ENCODE measurements at regions not wholly inside any gene's neighbourhood (a gene's known extent, or its start where the extent isn't known, plus 50 kb on each side); places are given as distances from the start of the nearest gene placed in this dataset.

DNA sequence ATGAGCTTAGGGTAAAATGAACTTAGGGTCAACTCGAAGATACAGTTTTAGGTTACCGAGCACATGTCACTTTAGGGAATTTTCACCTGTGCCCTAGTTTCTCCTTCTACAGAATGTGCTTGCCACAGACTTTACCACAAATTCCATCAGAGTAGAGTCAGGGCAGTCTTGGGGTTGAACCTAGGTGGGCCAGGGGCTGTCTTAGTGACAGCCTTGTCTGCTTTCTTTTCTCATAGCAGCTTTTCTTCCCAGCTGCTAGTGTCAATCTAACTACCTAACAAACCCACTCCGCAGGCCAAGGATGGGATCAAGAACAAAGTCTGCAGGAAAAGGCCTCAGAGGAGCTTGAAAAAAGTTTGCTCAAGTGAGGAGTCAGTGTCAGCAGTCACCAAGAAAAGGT lies 458.1 kb upstream of the CDH18 start:
- Histone ChIP-seq H3K4me1 (no peaks in the 10 kb centered on the region), H3K27ac (no peak overlapping the region), H3K9me3 (peaks cover 0 to 14% (median 0%) of the 10 kb centered on the region in 11 donors), H3K36me3 (no peaks in the 10 kb centered on the region), H3K27me3 (no peaks in the 10 kb centered on the region), H3K4me3 (no peak overlapping the region)
- TF ChIP-seq, protein P1, sequence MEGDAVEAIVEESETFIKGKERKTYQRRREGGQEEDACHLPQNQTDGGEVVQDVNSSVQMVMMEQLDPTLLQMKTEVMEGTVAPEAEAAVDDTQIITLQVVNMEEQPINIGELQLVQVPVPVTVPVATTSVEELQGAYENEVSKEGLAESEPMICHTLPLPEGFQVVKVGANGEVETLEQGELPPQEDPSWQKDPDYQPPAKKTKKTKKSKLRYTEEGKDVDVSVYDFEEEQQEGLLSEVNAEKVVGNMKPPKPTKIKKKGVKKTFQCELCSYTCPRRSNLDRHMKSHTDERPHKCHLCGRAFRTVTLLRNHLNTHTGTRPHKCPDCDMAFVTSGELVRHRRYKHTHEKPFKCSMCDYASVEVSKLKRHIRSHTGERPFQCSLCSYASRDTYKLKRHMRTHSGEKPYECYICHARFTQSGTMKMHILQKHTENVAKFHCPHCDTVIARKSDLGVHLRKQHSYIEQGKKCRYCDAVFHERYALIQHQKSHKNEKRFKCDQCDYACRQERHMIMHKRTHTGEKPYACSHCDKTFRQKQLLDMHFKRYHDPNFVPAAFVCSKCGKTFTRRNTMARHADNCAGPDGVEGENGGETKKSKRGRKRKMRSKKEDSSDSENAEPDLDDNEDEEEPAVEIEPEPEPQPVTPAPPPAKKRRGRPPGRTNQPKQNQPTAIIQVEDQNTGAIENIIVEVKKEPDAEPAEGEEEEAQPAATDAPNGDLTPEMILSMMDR (IDR thresholded peaks at IDR 0.05): no peak
- no peak for DNase-seq
- ATAC-seq: no peak
- 81 to 87% methylated on average over 3 of the region's 3 CpGs for WGBS, 2 donors
- intact Hi-C loops (cut with DNase I): no loop called here

DNA sequence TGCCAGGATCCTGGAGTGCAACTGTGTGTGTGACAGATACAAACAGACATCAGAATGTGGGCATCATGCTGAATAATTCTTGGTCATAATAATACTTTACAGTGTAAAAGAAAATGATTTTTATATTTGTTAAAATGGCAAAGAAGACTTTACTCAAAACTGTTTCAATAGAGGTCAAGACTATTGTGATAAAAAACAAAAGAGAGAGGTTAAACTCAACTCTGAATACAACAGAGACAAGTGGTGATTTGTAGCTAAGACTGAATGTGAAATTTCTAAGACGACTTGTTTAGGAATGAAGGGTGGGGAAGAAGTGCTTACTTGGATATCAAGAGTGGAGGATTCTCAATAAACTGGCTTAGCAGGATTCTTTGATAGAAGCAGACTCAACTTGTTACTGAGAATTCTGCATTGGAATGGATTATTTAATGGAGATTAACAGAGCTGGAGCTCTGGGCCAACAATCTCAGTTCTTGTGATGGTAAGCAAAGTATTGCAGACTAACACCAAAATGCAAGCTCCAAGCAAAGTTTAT lies 457.4 kb upstream of the CDH18 start:
- DNase-seq: no peak
- H3K4me1 ChIP-seq: no peaks in the 10 kb centered on the region
- intact Hi-C loops (cut with DNase I): no loop called here
- ATAC-seq: no peak
- no peak overlapping the region for H3K4me3 ChIP-seq
- 57 to 67% methylated on average over 1 of the region's 1 CpG for WGBS, 2 donors
- peaks cover 0 to 14% (median 0%) of the 10 kb centered on the region in 11 donors for H3K9me3 ChIP-seq
- TF ChIP-seq, protein P1 (IDR thresholded peaks at IDR 0.05): no peak
- no peaks in the 10 kb centered on the region for H3K36me3 ChIP-seq
- H3K27me3 ChIP-seq: no peaks in the 10 kb centered on the region
- H3K27ac ChIP-seq: no peak overlapping the region

DNA sequence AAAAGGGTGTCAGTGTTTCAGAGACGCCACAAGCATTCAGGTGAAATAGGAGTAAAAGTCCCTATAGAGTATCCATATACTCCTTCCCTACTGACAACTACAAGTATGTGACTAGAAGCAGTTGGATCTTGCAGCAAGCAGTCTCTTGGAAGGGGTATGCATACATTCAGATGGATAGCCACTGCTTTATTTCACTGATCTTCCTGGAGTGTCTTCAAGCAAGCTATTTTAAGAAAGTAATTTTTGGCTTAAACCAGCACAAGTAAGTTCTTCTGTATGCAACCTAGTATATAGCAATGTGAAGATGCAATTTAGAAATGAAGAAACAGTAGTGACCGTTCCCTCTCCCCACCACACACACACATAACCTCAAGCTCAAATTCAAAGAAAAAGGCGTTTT lies 446.8 kb upstream of the CDH18 start:
- H3K9me3 ChIP-seq: peaks cover 0 to 7% (median 0%) of the 10 kb centered on the region in 11 donors

DNA sequence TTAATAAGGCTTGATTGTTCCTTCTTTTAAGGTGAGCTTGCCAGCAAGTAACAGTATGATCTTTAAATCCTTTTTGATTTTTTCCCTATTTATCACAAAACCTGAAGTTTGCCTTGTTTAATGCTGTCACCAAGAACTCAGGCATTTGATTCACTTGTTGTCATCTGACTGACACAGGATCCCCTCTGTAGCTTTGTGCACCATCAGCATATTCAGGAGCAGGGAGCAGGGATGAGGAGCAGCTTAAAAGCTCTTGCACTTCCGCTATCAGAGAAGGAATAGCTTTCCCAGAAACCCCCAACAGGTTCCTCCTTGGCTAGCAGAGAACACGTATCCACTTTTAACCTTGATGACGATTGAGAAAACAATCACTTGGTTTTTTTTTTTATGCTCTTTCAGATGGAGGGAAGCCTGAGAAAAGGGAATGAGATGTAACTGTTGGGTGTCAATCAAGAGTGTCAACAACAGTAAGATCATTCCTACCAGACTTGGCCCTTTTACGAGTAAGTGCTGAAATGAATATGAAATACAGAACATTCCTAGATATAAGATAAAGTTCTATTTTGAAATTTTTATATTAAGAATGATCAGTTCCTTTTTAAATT lies 433.1 kb upstream of the CDH18 start:
- intact Hi-C loops (cut with DNase I): no loop called here
- Histone ChIP-seq H3K4me1 (no peaks in the 10 kb centered on the region), H3K4me3 (no peak overlapping the region), H3K9me3 (peaks cover 0 to 26% (median 0%) of the 10 kb centered on the region in 11 donors), H3K36me3 (no peaks in the 10 kb centered on the region), H3K27me3 (no peaks in the 10 kb centered on the region), H3K27ac (no peak overlapping the region)
- DNase-seq (no peak), ATAC-seq (no peak)
- 27 to 43% methylated on average over 4 of the region's 4 CpGs for WGBS, 2 donors
- TF ChIP-seq, protein P1 (IDR thresholded peaks at IDR 0.05): no peak

More for the DNA sequence above, 446.8 kb upstream of the CDH18 start:
- H3K27ac ChIP-seq: no peak overlapping the region
- intact Hi-C loops (cut with DNase I): no loop called here
- no peak for DNase-seq
- 78 to 84% methylated on average over 3 of the region's 3 CpGs for WGBS, 2 donors
- H3K27me3 ChIP-seq: no peaks in the 10 kb centered on the region
- no peak overlapping the region for H3K4me3 ChIP-seq
- H3K36me3 ChIP-seq: no peaks in the 10 kb centered on the region
- no peaks in the 10 kb centered on the region for H3K4me1 ChIP-seq
- TF ChIP-seq, protein P1 (IDR thresholded peaks at IDR 0.05): no peak
- no peak for ATAC-seq
